ENCODE measurements at regions not wholly inside any gene's neighbourhood (a gene's known extent, or its start where the extent isn't known, plus 50 kb on each side); places are given as distances from the start of the nearest gene placed in this dataset.

DNA sequence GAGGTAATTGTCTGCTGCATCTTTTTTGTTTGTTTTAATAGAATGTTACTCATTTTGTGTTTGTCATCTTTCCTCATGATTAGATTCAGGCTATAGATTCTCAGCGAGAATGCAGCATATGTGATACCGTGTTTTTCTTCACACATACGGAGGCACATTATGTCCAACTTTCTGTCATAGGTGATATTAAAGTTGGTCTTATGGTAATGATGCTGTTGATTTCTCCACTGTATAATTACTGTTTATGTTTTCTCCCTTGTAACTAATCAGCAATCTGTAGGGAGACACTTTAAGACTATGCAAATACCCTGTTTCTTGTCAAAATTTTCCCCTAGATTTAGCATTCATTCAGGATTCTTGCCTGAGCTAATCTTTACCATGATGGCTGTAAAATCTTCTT, 87.6 kb downstream of the CLDN1 start:
- ATAC-seq (ENCODE audit: low read depth) (no peak), DNase-seq (no peak)
- Histone ChIP-seq H4K20me1 (ENCODE audit: insufficient read depth, low read length) (no peaks in the 10 kb centered on the region), H3K4me3 (ENCODE audit: insufficient read depth, low read depth, low read length) (no peak overlapping the region), H3K18ac (ENCODE audit: low read depth, low read length) (no peak overlapping the region), H3K9me1 (ENCODE audit: insufficient read depth, low read length) (peaks cover 3% of the 10 kb centered on the region; the same call in 1 of the 2 replicates), H3K79me1 (ENCODE audit: low read depth in 1 of 2, low read length in 2 of 2) (no peaks in the 10 kb centered on the region), H3K4me1 (ENCODE audit: control insufficient read depth, insufficient read depth, low read length) (peaks cover 2% of the 10 kb centered on the region; the same call in 1 of the 2 replicates), H2AK9ac (replicated peaks; ENCODE audit: low read depth, low read length, poor library complexity) (no peak overlapping the region), H4K91ac (ENCODE audit: insufficient read depth, low read depth, low read length) (no peak overlapping the region), H3K9ac (ENCODE audit: low read depth, low read length) (no peak overlapping the region), H3K9me3 (ENCODE audit: control insufficient read depth, insufficient read depth, low read length) (no peaks in the 10 kb centered on the region), H2BK120ac (ENCODE audit: low read depth, low read length) (no peak overlapping the region), H3K56ac (ENCODE audit: extremely low read depth, insufficient read depth, low read length) (no peak overlapping the region), H3K4me2 (ENCODE audit: low read depth, low read length) (no peak overlapping the region), H2BK20ac (ENCODE audit: low read depth, low read length) (no peak overlapping the region), H2AK5ac (ENCODE audit: low read depth, low read length) (no peak overlapping the region), H3K27ac (ENCODE audit: insufficient read depth, low read length) (no peak overlapping the region), H4K8ac (ENCODE audit: low read depth in 2 of 2, low read length in 2 of 2) (no peak overlapping the region), H3K4ac (ENCODE audit: low read depth, low read length) (no peak overlapping the region), H2BK15ac (ENCODE audit: low read depth, low read length) (no peak overlapping the region), H3K14ac (replicated peaks; ENCODE audit: low read depth, low read length) (no peak overlapping the region), H3K23ac (ENCODE audit: low read depth, low read length) (no peak overlapping the region), H2BK5ac (ENCODE audit: low read depth, low read length, poor library complexity, severe bottlenecking) (no peak overlapping the region), H3K36me3 (ENCODE audit: control insufficient read depth, insufficient read depth, low read length) (no peaks in the 10 kb centered on the region), H3K27me3 (ENCODE audit: control insufficient read depth, insufficient read depth, low read length) (no peaks in the 10 kb centered on the region), H4K5ac (ENCODE audit: low read depth, low read length) (no peak overlapping the region), H2AFZ (replicated peaks; ENCODE audit: low read length, poor library complexity) (no peak overlapping the region)
- no peak for TF ChIP-seq NFE2L2 (IDR thresholded peaks at IDR 0.05; ENCODE audit: low read depth, low read length)
- intact Hi-C loops (cut with micrococcal nuclease), result loop anchor here (5.0 kb wide), 1 partner anchor 278 kb away; the partner anchor contains the start of gene IL1RAP
- WGBS, 2 experiments (ENCODE audit: extremely low coverage in 2 of 2, insufficient read length in 1 of 2), result no CpG with 5 or more reads among the region's 3 CpGs
- in situ Hi-C loops (cut with MboI; ENCODE audit: low sequenced_read_pairs), result no loop called here
- dilution Hi-C loops (cut with HindIII; ENCODE audit: low sequenced_read_pairs, unreplicated experiment), result no loop called here
- BruUV-seq (replicated peaks), result no TSS peak
- CTCF ChIA-PET, result interaction anchor here (0.8 kb wide), 1 partner anchor 88 kb away, joined by 3 read pairs; the partner anchor contains the start of gene CLDN1
- POLR2A ChIA-PET (ENCODE audit: unreplicated experiment), result no interaction called here
